ENCODE measurements at regions not wholly inside any gene's neighbourhood (a gene's known extent, or its start where the extent isn't known, plus 50 kb on each side); places are given as distances from the start of the nearest gene placed in this dataset.

DNA sequence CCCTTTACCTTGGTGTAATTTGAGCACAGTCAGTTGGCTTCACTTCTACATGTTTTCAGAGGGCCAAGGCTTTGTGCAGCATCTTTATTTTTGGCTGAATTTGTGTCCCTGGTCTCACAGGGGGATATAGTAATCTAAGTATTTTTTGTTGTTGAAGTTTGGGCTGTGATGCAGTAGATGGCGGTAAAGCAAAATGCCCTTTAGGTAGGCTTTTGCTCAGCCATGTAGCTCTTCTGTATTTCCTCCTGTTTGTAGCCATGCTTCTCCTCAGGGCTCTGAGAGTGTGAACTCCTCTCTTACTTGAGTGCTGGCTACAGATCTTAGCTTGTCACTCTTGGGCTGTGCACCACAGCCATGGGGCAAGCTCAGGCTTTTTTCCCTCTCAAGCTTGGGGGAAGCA lies 328.6 kb downstream of the SLITRK5 start:
- no peaks in the 10 kb centered on the region for H3K36me3 ChIP-seq
- WGBS, 2 donors = 80 to 83% methylated on average over 1 of the region's 1 CpG
- no peak overlapping the region for H3K4me3 ChIP-seq
- no peak for TF ChIP-seq POLR2A (IDR thresholded peaks at IDR 0.05)
- H3K4me1 ChIP-seq = no peaks in the 10 kb centered on the region
- no peaks in the 10 kb centered on the region for H3K27me3 ChIP-seq
- no peaks in the 10 kb centered on the region for H3K9me3 ChIP-seq
- no peak overlapping the region for H3K27ac ChIP-seq
- intact Hi-C loops (cut with DNase I) = no loop called here
- no peak for DNase-seq

- intact Hi-C loops (cut with DNase I) = no loop called here
- H3K4me3 ChIP-seq = no peak overlapping the region
- no peak for DNase-seq
- H3K27me3 ChIP-seq = no peaks in the 10 kb centered on the region
- no peaks in the 10 kb centered on the region for H3K4me1 ChIP-seq
- WGBS, 2 donors = no CpG with 5 or more reads among the region's 3 CpGs
- H3K9me3 ChIP-seq = no peaks in the 10 kb centered on the region
- TF ChIP-seq POLR2A (IDR thresholded peaks at IDR 0.05) = no peak
- TF ChIP-seq, protein P1, sequence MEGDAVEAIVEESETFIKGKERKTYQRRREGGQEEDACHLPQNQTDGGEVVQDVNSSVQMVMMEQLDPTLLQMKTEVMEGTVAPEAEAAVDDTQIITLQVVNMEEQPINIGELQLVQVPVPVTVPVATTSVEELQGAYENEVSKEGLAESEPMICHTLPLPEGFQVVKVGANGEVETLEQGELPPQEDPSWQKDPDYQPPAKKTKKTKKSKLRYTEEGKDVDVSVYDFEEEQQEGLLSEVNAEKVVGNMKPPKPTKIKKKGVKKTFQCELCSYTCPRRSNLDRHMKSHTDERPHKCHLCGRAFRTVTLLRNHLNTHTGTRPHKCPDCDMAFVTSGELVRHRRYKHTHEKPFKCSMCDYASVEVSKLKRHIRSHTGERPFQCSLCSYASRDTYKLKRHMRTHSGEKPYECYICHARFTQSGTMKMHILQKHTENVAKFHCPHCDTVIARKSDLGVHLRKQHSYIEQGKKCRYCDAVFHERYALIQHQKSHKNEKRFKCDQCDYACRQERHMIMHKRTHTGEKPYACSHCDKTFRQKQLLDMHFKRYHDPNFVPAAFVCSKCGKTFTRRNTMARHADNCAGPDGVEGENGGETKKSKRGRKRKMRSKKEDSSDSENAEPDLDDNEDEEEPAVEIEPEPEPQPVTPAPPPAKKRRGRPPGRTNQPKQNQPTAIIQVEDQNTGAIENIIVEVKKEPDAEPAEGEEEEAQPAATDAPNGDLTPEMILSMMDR (IDR thresholded peaks at IDR 0.05) = no peak
- no peak overlapping the region for H3K27ac ChIP-seq
- H3K36me3 ChIP-seq = no peaks in the 10 kb centered on the region
These were observed 329.1 kb downstream of the SLITRK5 start for GRCh38 chr13:88000239-88000638.

DNA sequence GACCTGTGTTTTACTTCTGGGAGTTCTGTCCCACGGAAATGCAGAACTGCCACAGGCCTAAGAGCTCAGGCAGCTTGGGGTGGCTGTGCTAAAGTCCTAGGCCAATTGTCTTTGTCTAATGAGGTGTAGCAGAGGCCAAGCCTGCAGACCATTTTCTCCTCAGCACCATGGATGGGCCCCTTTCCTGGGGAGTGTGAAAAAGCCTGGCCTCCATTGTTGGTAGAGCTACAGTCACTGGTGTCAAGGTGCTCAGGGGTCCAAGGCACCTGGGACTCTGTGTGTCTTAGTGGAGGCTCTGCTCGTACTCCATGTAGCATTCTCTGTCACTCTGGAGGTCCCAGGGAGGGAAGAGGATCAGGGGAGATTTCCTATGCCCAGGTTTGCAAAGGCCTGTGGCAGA lies 329.6 kb downstream of the SLITRK5 start:
- WGBS, 2 donors = 71% methylated on average over 1 of the region's 2 CpGs; no CpG with 5 or more reads in 1 of the 2 donors
- H3K27ac ChIP-seq = no peak overlapping the region
- H3K9me3 ChIP-seq = no peaks in the 10 kb centered on the region
- H3K4me1 ChIP-seq = no peaks in the 10 kb centered on the region
- intact Hi-C loops (cut with DNase I) = no loop called here
- DNase-seq = no peak
- H3K36me3 ChIP-seq = no peaks in the 10 kb centered on the region
- no peak overlapping the region for H3K4me3 ChIP-seq
- TF ChIP-seq, protein P1 (IDR thresholded peaks at IDR 0.05) = no peak
- H3K27me3 ChIP-seq = no peaks in the 10 kb centered on the region

GRCh38 chr13:88005188-88005587 lies 334.0 kb downstream of the SLITRK5 start:
- intact Hi-C loops (cut with DNase I) = no loop called here

GRCh38 chr13:88014527-88014926 lies 343.4 kb downstream of the SLITRK5 start:
- TF ChIP-seq, protein P1 (IDR thresholded peaks at IDR 0.05) = no peak
- intact Hi-C loops (cut with DNase I) = no loop called here

More at GRCh38 chr13:88005188-88005587, 334.0 kb downstream of the SLITRK5 start:
- no peak for TF ChIP-seq POLR2A (IDR thresholded peaks at IDR 0.05)
- TF ChIP-seq, protein P1 (IDR thresholded peaks at IDR 0.05) = no peak
- Histone ChIP-seq H3K4me3 (no peak overlapping the region), H3K4me1 (no peaks in the 10 kb centered on the region), H3K27me3 (no peaks in the 10 kb centered on the region), H3K9me3 (no peaks in the 10 kb centered on the region), H3K27ac (no peak overlapping the region), H3K36me3 (no peaks in the 10 kb centered on the region)
- DNase-seq = no peak
- WGBS, 2 donors = 80 to 81% methylated on average over 2 of the region's 2 CpGs

More at GRCh38 chr13:88014527-88014926, 343.4 kb downstream of the SLITRK5 start:
- 36 to 40% methylated on average over 2 of the region's 2 CpGs for whole genome bisulfite sequencing, 2 donors
- Histone ChIP-seq H3K36me3 (no peaks in the 10 kb centered on the region), H3K27me3 (no peaks in the 10 kb centered on the region), H3K4me1 (no peaks in the 10 kb centered on the region), H3K4me3 (no peak overlapping the region), H3K27ac (no peak overlapping the region), H3K9me3 (no peaks in the 10 kb centered on the region)
- DNase-seq = no peak

All from esophagus squamous epithelium (tissue), 5 donors.